GM11168 (cell line): ENCODE measurements at regions not wholly inside any gene's neighbourhood (a gene's known extent, or its start where the extent isn't known, plus 50 kb on each side); places are given as distances from the start of the nearest gene placed in this dataset.

Source experiments
- in situ Hi-C: fragments of 300-500 bp; cut with MboI; formaldehyde crosslinking; loops from one replicate; pipeline ENCODE4 v1.12.0; 2022; ENCODE audit warnings: low sequenced_read_pairs; ENCODE audit not compliant: unreplicated experiment

DNA sequence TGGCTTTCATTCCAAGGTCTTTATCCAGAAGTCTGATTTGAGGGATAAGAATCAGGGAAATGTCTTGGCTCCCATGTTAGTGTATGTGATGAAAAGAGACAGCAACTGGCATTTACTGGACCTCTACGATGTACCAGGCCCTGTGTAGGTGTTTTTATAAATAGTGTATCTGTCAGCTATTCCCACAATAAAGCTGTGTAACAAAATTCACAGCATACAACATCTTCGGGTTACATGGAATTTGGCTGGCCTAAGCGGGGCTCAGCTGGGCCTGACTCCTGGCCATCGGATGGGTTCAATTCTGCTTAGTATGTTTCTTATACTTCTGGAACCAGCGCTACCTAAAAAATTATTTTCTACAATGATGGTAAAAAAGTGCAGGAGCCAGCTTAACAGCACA, 128.2 kb downstream of the SNX5 start:
- in situ Hi-C loops: no loop called here

DNA sequence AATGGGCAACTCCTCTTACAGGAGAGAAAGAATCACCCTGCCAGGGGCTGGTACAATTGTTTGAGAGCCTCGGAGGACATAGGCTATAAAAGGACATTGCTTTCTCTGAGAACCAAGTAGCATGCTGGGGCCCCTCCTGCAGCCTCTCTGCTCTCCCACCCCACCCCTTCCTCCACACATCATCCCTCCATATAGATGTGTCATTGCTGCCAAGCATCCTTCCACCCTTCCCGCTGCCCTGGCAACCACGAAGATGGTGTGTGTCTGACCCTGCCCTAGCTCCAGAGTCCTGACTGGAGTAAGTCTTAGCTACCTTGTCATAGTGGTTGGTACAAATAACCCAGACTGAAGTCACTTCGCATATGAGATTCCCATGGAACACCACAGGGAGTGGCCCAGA, 129.7 kb downstream of the SNX5 start:
- in situ Hi-C loops: no loop called here

DNA sequence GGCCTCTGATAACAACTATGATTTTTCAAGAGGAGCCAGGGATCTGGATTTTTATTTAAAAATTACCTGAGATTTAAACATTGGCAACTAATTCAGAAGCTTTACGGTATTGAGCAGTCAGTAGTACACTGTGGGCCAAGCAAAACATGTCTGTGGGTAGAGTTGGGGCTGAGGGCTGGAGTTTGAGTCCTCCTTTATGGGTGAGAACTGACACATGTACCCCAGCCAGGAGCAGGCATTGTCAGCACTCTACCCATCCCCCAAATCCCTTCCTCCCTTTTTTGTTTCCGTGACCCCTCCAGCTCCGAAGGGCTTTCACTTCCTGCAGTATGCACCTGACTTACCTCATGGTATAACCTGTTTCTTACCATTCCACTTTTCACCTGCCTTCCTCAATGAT, 131.4 kb downstream of the SNX5 start:
- in situ Hi-C loops: no loop called here

DNA sequence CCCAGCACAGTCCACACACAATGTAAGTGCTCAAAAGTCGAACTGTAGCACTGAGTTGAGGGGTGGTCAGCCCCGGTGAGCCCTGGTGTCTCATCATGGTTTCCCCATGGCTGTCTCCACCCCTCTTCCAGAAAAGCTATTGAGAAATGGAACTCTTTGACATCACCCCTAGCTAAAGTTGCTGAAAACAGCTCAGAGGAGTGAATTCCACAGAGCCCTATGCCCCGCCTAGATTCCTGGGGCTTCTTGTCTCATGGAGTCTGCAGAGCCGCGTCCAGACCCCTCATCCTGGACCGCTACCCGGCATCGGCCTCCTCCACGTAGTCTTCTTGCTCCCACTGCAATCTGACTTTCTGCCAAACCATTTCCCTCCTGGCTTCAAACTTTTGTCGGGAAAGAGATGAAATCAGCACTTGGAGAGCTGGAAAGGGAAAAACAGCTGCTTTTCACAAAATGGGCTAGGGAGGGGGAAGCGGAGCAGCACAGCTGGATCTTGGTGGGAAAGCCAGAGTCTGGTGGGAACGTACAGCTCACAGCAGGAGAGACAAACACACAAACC, 132.2 kb downstream of the SNX5 start:
- in situ Hi-C loops: no loop called here

DNA sequence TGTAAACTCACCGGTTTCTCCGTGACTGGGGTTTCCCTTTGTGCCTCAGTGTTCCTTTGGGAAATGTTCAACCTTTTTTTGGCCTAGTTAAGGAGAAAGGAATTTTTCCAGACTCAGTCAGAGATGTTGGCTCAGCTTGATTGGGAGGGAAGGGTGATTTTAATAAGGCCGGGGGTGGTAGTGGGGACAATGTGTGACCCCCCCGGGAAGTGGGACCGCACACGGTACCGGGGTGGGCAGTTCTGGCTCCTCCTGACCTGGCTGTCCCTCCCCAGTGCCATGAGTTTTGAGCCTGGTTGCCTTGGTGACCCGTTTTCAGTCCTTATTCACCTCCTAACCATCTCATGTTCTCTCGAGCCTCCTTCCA, 132.7 kb downstream of the SNX5 start:
- in situ Hi-C loops: no loop called here

DNA sequence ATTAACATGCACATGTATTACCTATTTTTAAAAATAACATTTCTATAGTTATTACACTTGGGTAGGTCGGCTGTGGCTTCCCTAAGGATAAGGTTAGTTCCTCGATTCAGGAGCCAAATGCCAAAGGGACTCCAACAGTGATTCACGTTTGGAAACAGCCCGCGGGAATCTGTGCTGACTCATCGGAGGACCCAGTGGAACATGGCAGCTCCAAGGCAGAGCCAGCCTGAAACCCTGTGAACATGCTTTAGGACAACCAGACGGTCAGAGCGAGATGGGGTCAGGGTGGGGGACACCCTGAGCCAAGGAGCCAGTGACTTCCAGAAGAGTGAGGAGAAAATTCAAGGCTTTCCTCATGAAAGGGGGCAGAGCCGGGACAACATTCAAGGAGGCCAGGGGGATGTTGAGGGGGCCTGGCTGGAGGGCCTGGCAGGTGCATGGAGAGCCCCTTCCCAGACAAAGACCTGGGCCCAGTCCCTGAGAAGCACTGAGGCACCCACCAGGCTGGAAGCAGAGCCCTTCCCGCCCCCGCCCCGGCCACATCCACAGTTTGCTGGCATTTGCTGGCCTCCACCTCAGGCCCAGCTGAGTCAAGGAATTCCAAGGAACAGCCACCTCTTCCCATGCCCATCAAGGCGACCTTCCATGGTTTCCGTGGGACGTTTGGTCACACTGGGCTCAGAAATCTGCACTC, 133.2 kb downstream of the SNX5 start:
- in situ Hi-C loops: no loop called here

- in situ Hi-C loops: no loop called here
Measured at GRCh38 chr20:17834804-17835203, 133.8 kb downstream of the SNX5 start.

DNA sequence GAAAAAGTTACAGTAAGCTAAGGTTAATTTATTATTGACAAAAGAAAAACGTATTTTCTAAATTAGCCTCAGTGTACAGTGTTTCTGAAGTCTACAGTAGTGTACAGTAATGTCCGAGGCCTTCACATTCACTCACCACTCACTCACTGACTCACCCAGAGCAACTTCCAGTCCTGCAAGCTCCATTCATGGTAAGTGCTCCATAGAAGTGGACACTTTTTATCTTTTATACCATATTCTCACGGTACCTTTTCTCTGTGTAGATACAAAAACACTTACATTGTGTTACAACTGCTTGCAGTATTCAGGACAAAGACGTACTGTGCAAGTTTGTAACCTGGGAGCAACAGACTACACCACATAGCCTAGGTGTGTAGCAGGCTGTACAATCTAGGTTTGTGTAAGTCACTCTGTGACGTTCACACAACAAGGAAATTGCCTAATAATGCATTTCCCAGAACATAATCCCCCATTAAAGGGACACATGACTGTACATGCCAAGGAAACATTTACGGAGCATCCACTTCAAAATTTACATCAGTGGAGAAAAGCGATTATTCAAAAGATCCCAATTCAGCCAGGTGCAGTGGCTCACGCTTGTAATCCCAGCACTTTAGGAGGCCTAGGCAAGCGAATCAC, 133.4 kb downstream of the BANF2 start:
- in situ Hi-C loops: no loop called here

GRCh38 chr20:17832236-17832915, 132.6 kb downstream of the BANF2 start:
- in situ Hi-C loops: no loop called here

DNA sequence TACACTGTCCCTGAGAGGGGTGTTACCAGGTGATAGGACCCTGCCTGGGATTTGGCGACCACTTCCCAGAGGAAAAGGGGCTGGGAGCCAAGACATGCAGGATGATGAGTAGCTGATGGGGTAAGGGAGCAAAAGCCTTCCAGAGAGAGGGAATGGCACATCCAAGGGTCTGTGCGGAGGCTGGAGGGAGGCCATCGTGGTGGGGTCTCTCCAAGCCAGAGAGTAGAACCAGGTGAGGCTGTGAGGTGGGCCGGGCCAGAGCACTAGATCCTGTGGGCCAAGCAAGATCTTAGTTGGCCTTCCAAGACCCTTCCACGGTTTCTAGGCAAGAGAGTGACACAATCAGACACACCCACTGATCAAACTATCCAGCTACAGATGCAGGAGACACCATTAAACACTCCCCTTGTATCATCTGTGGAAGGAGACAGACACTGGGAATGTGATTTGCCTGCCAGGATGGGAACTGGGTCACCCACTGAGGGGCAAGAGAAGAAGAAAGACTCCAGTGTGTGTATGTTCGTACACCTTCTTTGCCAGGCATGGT, 128.9 kb downstream of the BANF2 start:
- in situ Hi-C loops: no loop called here

GRCh38 chr20:17827759-17828559, 128.2 kb downstream of the BANF2 start:
- in situ Hi-C loops: no loop called here

- in situ Hi-C loops: no loop called here
Measured at GRCh38 chr20:17827079-17827478, 127.3 kb downstream of the BANF2 start.

DNA sequence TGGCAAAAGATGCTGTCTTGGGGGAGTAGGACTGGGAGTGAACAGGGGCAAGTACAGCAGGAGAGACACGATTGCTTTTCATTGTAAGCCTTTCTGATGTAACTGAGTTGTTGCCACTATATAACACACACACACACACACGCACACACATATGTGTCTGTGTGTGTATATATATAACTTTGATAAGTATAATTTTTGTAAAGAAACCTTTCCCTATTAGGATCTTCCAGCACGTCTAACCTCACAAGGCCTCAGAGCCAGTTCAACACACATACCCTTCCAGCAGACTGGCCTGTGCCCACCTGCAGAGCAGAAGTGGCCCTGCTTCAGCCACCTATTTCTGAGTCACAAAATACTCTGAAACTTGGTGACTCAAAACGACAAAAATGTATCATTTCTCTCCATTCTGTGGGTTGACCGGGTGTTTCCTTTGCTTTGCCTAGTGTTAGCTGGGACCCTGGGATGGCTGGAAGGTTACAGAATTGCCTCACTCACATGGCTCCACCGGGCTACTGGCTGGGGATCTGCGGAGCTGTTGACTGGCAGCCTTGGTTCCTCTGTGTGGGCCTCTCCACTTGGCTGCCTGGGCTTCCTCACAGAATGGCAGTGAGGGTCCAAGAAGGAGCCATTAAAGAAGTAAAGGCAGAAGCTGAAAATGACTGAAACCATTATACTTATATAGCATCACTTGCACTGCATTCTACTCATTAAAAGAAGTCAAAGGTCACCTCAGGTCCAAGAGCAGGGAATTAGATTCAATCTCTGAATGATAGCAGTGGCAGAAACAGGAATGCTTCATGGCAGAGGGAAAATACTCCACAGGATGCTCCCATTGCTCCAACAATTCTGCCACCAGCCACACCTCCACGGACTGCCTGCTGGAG, 126.4 kb downstream of the BANF2 start:
- in situ Hi-C loops: no loop called here

DNA sequence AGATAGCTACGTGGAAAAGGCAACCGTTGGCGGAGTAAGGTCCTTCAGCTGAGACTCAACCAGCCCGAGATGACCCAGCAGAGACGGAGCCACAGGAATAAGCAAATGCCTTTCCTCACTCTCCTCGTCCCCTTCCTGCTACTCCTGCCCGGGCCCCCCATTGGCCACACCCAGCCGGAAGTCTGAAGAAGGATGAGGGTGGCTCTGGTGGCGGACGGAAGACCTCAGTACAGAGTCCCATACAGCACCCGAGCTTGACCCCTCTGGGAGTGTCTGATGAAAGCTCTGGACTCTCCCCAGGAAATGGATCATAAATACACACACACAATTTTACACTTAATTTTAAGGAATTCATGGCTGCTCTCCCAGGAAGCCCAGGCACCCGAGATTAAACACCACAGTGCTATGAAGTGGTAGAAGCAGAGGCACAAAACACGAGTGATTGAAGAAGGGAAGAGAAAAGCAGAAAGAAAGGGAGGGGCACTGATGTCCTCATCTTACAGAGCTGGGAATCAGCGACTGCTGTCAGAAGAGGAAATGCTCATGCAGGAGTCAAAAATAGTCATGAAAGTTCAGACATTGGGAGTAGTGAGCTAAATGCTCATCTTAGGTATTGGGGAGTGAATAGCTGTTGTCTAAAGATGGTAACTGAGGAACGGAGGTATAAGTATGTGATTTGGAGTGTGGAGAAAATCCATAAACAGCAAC, 125.6 kb downstream of the BANF2 start:
- in situ Hi-C loops: no loop called here

DNA sequence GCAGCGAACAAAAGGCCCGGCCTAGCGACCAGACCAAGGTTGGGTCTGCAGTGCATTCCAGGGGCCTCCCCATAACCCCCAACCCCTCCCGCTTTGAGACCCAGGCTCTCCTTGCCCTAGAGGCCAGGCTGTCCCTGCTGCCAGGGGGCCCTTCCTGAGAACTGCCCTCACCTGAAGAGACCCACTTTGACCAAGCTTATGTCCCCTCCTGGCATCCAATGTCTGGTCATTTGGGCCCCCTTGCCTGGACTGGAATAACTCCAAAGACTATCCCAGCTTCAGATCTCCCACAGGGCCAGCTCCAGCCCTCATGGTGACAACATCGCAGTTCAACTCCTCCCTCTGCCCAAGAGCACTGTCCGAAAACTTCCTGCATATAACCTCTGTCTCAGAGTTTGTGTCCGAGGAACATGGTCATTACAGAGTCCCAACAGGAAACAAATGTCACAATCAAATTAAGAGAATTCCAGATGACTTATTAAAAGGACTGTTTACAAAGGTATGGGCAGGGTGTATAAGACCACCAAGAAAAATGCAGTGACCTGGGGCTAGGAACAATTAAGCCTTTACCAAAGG, 125.0 kb downstream of the BANF2 start:
- in situ Hi-C loops: no loop called here

- in situ Hi-C loops: no loop called here
Measured at GRCh38 chr20:17823409-17824144, 123.8 kb downstream of the BANF2 start.

- in situ Hi-C loops: no loop called here
Measured at GRCh38 chr20:17822540-17823408, 123.0 kb downstream of the BANF2 start.
